ENCODE measurements at regions not wholly inside any gene's neighbourhood (a gene's known extent, or its start where the extent isn't known, plus 50 kb on each side); places are given as distances from the start of the nearest gene placed in this dataset.
"Not testable (repeated sequence)": the region's sequence is repeated elsewhere in the genome, so short reads cannot be mapped to it uniquely, and the experiment has no call there.

GRCh38 chr12:92248977-92249376 lies 103.3 kb upstream of the BTG1 start:
- DNase-seq = no peak

GRCh38 chr12:92244036-92244435 lies 98.4 kb upstream of the BTG1 start:
- no peak for DNase-seq

GRCh38 chr12:92242907-92243306 lies 97.3 kb upstream of the BTG1 start:
- no peak for DNase-seq

GRCh38 chr12:92237762-92238523 lies 92.3 kb upstream of the BTG1 start:
- DNase-seq = no peak

- DNase-seq = no peak
These were observed 91.6 kb upstream of the BTG1 start for GRCh38 chr12:92237262-92237661.

- no peak for DNase-seq
These were observed 90.2 kb upstream of the BTG1 start for GRCh38 chr12:92235703-92236472.

GRCh38 chr12:92234533-92234932 lies 88.9 kb upstream of the BTG1 start:
- no peak for DNase-seq

GRCh38 chr12:92233346-92234015 lies 87.8 kb upstream of the BTG1 start:
- no peak for DNase-seq

- not testable (repeated sequence) for DNase-seq
These were observed 86.8 kb upstream of the BTG1 start for GRCh38 chr12:92232371-92232932.

GRCh38 chr12:92231945-92232344 lies 86.3 kb upstream of the BTG1 start:
- not testable (repeated sequence) for DNase-seq

GRCh38 chr12:92231532-92231931 lies 85.9 kb upstream of the BTG1 start:
- DNase-seq = not testable (repeated sequence)

- no peak for DNase-seq
These were observed 83.7 kb upstream of the BTG1 start for GRCh38 chr12:92229381-92229780.

GRCh38 chr12:92226961-92227360 lies 81.3 kb upstream of the BTG1 start:
- no peak for DNase-seq

GRCh38 chr12:92226071-92226661 lies 80.5 kb upstream of the BTG1 start:
- no peak for DNase-seq

GRCh38 chr12:92224685-92225331 lies 79.2 kb upstream of the BTG1 start:
- DNase-seq = no peak

GRCh38 chr12:92223481-92223880 lies 77.8 kb upstream of the BTG1 start:
- DNase-seq = no peak

GRCh38 chr12:92221656-92222315 lies 76.1 kb upstream of the BTG1 start:
- no peak for DNase-seq

- no peak for DNase-seq
These were observed 72.9 kb upstream of the BTG1 start for GRCh38 chr12:92218394-92219077.

GRCh38 chr12:92216092-92216491 lies 70.4 kb upstream of the BTG1 start:
- DNase-seq = no peak

- no peak for DNase-seq
These were observed 69.7 kb upstream of the BTG1 start for GRCh38 chr12:92215358-92215757.

- DNase-seq = no peak
These were observed 67.5 kb upstream of the BTG1 start for GRCh38 chr12:92213166-92213565.

Measured in NCI-H1092 treated with DMSO at 0.1 percent for 48 hours (cell line).